MM.1S (cell line): ENCODE measurements at regions not wholly inside any gene's neighbourhood (a gene's known extent, or its start where the extent isn't known, plus 50 kb on each side); places are given as distances from the start of the nearest gene placed in this dataset.

ENCODE experiments used
- DNase-seq: peaks from one replicate; pipeline ENCODE4 v3.0.0-alpha.2; 2015
- H2AFZ ChIP-seq: fragments of 300-600 bp; sonication (generic); 2 replicates; pipeline ENCODE4 v1.6.0; 2016; ENCODE audit warnings: antibody characterized with exemption, low read length
- H3F3A ChIP-seq: fragments of 300-600 bp; sonication (generic); 2 replicates; pipeline ENCODE4 v1.6.1; 2016; ENCODE audit warnings: mild to moderate bottlenecking, antibody characterized with exemption, low read length, moderate library complexity, mixed read lengths; ENCODE audit not compliant: insufficient read depth
- H3K27ac ChIP-seq: fragments of 300-600 bp; sonication (generic); 2 replicates; pipeline ENCODE4 v1.5.1; 2016; ENCODE audit warnings: mild to moderate bottlenecking, low read length
- H3K27me3 ChIP-seq: fragments of 300-600 bp; sonication (generic); replicated peaks from 2 replicates; pipeline ENCODE4 v1.6.0; 2016; ENCODE audit warnings: low read length; ENCODE audit not compliant: insufficient read depth
- H3K36me3 ChIP-seq: fragments of 300-600 bp; sonication (generic); replicated peaks from 2 replicates; pipeline ENCODE4 v1.6.1; 2016; ENCODE audit warnings: mild to moderate bottlenecking, low read length, mixed read lengths; ENCODE audit not compliant: insufficient read depth
- H3K4me1 ChIP-seq: fragments of 300-600 bp; sonication (generic); 2 replicates; pipeline ENCODE4 v1.6.1; 2016; ENCODE audit warnings: low read length, mixed read lengths
- H3K4me2 ChIP-seq: fragments of 300-600 bp; sonication (generic); 2 replicates; pipeline ENCODE4 v1.6.0; 2016; ENCODE audit warnings: low read depth, low read length
- H3K4me3 ChIP-seq: fragments of 300-600 bp; sonication (generic); 2 replicates; pipeline ENCODE4 v1.5.1; 2016; ENCODE audit warnings: low read length, mixed read lengths
- H3K79me2 ChIP-seq: fragments of 300-600 bp; sonication (generic); 2 replicates; pipeline ENCODE4 v1.6.1; 2016; ENCODE audit warnings: mixed run types, low read length, mixed read lengths
- H3K9ac ChIP-seq: fragments of 300-600 bp; sonication (generic); 2 replicates; pipeline ENCODE4 v1.6.1; 2016; ENCODE audit warnings: low read length, mixed read lengths
- H3K9me2 ChIP-seq: fragments of 300-600 bp; sonication (generic); replicated peaks from 2 replicates; pipeline ENCODE4 v1.6.1; 2016; ENCODE audit warnings: mild to moderate bottlenecking, low read length, mixed read lengths; ENCODE audit not compliant: insufficient read depth
- H3K9me3 ChIP-seq: fragments of 300-600 bp; sonication (generic); replicated peaks from 2 replicates; pipeline ENCODE4 v1.6.1; 2016; ENCODE audit warnings: mild to moderate bottlenecking, low read length, mixed read lengths; ENCODE audit not compliant: insufficient read depth
- H4K20me1 ChIP-seq: fragments of 300-600 bp; sonication (generic); 2 replicates; pipeline ENCODE4 v1.6.1; 2016; ENCODE audit warnings: mild to moderate bottlenecking, low read length, moderate library complexity, mixed read lengths; ENCODE audit not compliant: insufficient read depth
- CTCF ChIP-seq: fragments of 300-600 bp; sonication (generic); IDR thresholded peaks from 2 replicates; pipeline ENCODE4 v1.5.1; 2016; ENCODE audit warnings: antibody characterized with exemption, low read length, mixed read lengths
- EZH2 ChIP-seq: fragments of 300-600 bp; sonication (generic); optimal IDR thresholded peaks from 2 replicates; pipeline ENCODE3; 2017; ENCODE audit warnings: low read depth, mild to moderate bottlenecking, antibody characterized with exemption, low read length, mixed read lengths
- EZH2phosphoT487 ChIP-seq: fragments of 300-600 bp; sonication (generic); IDR thresholded peaks from 2 replicates; pipeline ENCODE4 v1.6.1; 2018; ENCODE audit warnings: antibody characterized with exemption, low read length

GRCh38 chr2:6700335-6700734 is 165.4 kb downstream of the CMPK2 start:
- no peak overlapping the region for H3K9ac ChIP-seq
- TF ChIP-seq CTCF = no peak
- TF ChIP-seq EZH2 = no peak
- no peak for TF ChIP-seq EZH2phosphoT487
- H3K27me3 ChIP-seq = no peaks in the 10 kb centered on the region

GRCh38 chr2:6704077-6704476 is 161.6 kb downstream of the CMPK2 start:
- no peak overlapping the region for H2AFZ ChIP-seq
- TF ChIP-seq CTCF = no peak
- H3K27me3 ChIP-seq = no peaks in the 10 kb centered on the region
- H3K4me3 ChIP-seq = no peak overlapping the region
- no peak overlapping the region for H3K4me2 ChIP-seq
- DNase-seq = no peak
- no peaks in the 10 kb centered on the region for H3K9me2 ChIP-seq
- no peaks in the 10 kb centered on the region for H3K4me1 ChIP-seq
- no peaks in the 10 kb centered on the region for H3K36me3 ChIP-seq
- H3K9me3 ChIP-seq = no peaks in the 10 kb centered on the region
- no peaks in the 10 kb centered on the region for H4K20me1 ChIP-seq
- no peak overlapping the region for H3K27ac ChIP-seq
- H3K79me2 ChIP-seq = no peaks in the 10 kb centered on the region
- H3F3A ChIP-seq = no peaks in the 10 kb centered on the region
- H3K9ac ChIP-seq = no peak overlapping the region

More at GRCh38 chr2:6700335-6700734, 165.4 kb downstream of the CMPK2 start:
- no peak overlapping the region for H3K27ac ChIP-seq
- no peaks in the 10 kb centered on the region for H3K9me2 ChIP-seq
- DNase-seq = no peak
- H3K4me2 ChIP-seq = no peak overlapping the region
- H3K36me3 ChIP-seq = no peaks in the 10 kb centered on the region
- no peak overlapping the region for H3K4me3 ChIP-seq
- H4K20me1 ChIP-seq = no peaks in the 10 kb centered on the region
- no peaks in the 10 kb centered on the region for H3K4me1 ChIP-seq
- no peak overlapping the region for H2AFZ ChIP-seq
- no peaks in the 10 kb centered on the region for H3K79me2 ChIP-seq
- no peaks in the 10 kb centered on the region for H3K9me3 ChIP-seq
- H3F3A ChIP-seq = no peaks in the 10 kb centered on the region

GRCh38 chr2:6721395-6721794 is 144.3 kb downstream of the CMPK2 start:
- DNase-seq = no peak

More at GRCh38 chr2:6721395-6721794, 144.3 kb downstream of the CMPK2 start:
- TF ChIP-seq EZH2phosphoT487 (no peak), CTCF (no peak), EZH2 (no peak)
- Histone ChIP-seq H2AFZ (no peak overlapping the region), H3K27ac (no peak overlapping the region), H3K9ac (no peak overlapping the region), H4K20me1 (no peaks in the 10 kb centered on the region), H3K36me3 (no peaks in the 10 kb centered on the region), H3F3A (no peaks in the 10 kb centered on the region), H3K9me3 (no peaks in the 10 kb centered on the region), H3K4me1 (no peaks in the 10 kb centered on the region), H3K4me3 (no peak overlapping the region), H3K27me3 (no peaks in the 10 kb centered on the region), H3K4me2 (no peak overlapping the region), H3K9me2 (no peaks in the 10 kb centered on the region), H3K79me2 (no peaks in the 10 kb centered on the region)
